K562 (cell line): ENCODE measurements at regions not wholly inside any gene's neighbourhood (a gene's known extent, or its start where the extent isn't known, plus 50 kb on each side); places are given as distances from the start of the nearest gene placed in this dataset.

Experiments used
- TF ChIP-seq, protein P1 (sequence below): fragments of 200-600 bp; sonication (generic); IDR thresholded peaks from one replicate; pipeline ENCODE4 v1.6.1; 2012; ENCODE audit warnings: mild to moderate bottlenecking, low read depth, low read length, inconsistent platforms

DNA sequence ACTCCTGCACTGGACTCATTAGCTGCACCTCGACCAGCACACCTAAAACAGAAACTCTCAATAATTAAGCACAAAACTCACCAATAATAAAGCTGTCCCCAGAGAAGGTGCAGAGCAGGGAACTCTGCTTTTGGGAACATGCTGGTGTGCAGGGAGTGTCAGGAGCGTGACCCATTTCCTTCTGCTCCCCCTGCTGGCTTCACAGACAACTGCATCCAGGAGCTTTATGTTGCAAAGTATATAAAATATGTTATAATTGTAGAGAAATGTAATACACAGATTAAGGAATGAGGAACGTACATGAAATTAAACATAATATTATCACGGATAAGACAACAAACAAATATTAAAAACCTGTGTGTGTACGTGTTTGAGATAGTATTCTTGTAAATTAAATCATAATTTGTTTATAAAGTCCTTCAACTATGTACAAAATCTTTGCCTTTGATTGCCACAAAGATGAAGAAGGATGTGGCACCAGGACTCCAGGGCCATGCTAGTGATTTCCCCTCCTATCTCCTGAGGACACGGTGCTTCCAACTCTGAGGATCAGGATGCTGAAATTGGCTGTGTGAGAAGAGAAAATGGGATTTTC lies 68.6 kb upstream of the MAL start (continued):
- TF ChIP-seq, protein P1, sequence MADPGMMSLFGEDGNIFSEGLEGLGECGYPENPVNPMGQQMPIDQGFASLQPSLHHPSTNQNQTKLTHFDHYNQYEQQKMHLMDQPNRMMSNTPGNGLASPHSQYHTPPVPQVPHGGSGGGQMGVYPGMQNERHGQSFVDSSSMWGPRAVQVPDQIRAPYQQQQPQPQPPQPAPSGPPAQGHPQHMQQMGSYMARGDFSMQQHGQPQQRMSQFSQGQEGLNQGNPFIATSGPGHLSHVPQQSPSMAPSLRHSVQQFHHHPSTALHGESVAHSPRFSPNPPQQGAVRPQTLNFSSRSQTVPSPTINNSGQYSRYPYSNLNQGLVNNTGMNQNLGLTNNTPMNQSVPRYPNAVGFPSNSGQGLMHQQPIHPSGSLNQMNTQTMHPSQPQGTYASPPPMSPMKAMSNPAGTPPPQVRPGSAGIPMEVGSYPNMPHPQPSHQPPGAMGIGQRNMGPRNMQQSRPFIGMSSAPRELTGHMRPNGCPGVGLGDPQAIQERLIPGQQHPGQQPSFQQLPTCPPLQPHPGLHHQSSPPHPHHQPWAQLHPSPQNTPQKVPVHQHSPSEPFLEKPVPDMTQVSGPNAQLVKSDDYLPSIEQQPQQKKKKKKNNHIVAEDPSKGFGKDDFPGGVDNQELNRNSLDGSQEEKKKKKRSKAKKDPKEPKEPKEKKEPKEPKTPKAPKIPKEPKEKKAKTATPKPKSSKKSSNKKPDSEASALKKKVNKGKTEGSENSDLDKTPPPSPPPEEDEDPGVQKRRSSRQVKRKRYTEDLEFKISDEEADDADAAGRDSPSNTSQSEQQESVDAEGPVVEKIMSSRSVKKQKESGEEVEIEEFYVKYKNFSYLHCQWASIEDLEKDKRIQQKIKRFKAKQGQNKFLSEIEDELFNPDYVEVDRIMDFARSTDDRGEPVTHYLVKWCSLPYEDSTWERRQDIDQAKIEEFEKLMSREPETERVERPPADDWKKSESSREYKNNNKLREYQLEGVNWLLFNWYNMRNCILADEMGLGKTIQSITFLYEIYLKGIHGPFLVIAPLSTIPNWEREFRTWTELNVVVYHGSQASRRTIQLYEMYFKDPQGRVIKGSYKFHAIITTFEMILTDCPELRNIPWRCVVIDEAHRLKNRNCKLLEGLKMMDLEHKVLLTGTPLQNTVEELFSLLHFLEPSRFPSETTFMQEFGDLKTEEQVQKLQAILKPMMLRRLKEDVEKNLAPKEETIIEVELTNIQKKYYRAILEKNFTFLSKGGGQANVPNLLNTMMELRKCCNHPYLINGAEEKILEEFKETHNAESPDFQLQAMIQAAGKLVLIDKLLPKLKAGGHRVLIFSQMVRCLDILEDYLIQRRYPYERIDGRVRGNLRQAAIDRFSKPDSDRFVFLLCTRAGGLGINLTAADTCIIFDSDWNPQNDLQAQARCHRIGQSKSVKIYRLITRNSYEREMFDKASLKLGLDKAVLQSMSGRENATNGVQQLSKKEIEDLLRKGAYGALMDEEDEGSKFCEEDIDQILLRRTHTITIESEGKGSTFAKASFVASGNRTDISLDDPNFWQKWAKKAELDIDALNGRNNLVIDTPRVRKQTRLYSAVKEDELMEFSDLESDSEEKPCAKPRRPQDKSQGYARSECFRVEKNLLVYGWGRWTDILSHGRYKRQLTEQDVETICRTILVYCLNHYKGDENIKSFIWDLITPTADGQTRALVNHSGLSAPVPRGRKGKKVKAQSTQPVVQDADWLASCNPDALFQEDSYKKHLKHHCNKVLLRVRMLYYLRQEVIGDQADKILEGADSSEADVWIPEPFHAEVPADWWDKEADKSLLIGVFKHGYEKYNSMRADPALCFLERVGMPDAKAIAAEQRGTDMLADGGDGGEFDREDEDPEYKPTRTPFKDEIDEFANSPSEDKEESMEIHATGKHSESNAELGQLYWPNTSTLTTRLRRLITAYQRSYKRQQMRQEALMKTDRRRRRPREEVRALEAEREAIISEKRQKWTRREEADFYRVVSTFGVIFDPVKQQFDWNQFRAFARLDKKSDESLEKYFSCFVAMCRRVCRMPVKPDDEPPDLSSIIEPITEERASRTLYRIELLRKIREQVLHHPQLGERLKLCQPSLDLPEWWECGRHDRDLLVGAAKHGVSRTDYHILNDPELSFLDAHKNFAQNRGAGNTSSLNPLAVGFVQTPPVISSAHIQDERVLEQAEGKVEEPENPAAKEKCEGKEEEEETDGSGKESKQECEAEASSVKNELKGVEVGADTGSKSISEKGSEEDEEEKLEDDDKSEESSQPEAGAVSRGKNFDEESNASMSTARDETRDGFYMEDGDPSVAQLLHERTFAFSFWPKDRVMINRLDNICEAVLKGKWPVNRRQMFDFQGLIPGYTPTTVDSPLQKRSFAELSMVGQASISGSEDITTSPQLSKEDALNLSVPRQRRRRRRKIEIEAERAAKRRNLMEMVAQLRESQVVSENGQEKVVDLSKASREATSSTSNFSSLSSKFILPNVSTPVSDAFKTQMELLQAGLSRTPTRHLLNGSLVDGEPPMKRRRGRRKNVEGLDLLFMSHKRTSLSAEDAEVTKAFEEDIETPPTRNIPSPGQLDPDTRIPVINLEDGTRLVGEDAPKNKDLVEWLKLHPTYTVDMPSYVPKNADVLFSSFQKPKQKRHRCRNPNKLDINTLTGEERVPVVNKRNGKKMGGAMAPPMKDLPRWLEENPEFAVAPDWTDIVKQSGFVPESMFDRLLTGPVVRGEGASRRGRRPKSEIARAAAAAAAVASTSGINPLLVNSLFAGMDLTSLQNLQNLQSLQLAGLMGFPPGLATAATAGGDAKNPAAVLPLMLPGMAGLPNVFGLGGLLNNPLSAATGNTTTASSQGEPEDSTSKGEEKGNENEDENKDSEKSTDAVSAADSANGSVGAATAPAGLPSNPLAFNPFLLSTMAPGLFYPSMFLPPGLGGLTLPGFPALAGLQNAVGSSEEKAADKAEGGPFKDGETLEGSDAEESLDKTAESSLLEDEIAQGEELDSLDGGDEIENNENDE: no peak
